SK-N-MC (cell line): ENCODE measurements at regions not wholly inside any gene's neighbourhood (a gene's known extent, or its start where the extent isn't known, plus 50 kb on each side); places are given as distances from the start of the nearest gene placed in this dataset.
"Not testable (repeated sequence)": the region's sequence is repeated elsewhere in the genome, so short reads cannot be mapped to it uniquely, and the experiment has no call there.

Source experiments
- EZH2 ChIP-seq: fragments of 200-600 bp; sonication (generic); IDR thresholded peaks from one replicate; pipeline ENCODE4 v1.6.1; 2017; ENCODE audit warnings: antibody characterized with exemption
- POLR2AphosphoS5 ChIP-seq: IDR thresholded peaks from 2 replicates; pipeline ENCODE4 v1.6.1; 2012; ENCODE audit warnings: mild to moderate bottlenecking, low read depth, low read length, borderline replicate concordance

DNA sequence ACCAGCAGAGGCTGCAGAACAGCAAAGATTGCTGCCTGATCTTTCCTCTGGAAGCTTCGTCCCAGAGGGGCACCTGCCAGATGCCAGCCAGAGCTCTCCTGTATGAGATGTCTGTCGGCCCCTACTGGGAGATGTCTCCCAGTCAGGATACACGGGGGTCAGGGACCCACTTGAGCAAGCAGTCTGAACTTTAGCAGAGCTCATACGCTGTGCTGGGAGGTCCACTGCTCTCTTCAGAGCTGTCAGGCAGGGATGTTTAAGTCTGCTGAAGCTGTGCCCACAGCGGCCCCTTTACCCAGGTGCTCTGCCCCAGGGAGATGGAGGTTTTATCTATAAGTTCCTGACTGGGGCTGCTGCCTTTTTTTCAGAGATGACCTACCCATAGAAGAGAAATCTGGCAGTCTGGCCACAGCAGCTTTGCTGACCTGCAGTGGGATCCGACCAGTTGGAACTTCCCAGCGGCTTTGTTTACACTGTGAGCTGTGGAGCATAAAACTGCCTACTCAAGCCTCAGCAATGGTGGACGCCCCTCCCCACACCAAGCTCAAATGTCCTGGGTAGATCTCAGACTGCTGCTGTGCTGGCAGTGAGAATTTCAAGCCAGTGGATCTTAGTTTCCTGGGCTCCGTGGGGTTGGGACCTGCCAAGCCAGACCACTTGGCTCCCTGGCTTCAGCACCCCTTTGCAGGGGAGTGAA lies 613.9 kb downstream of the HTR1B start:
- TF ChIP-seq POLR2AphosphoS5, EZH2: not testable (repeated sequence)
